Sigmoid colon (tissue), 6 donors: ENCODE measurements at regions not wholly inside any gene's neighbourhood (a gene's known extent, or its start where the extent isn't known, plus 50 kb on each side); places are given as distances from the start of the nearest gene placed in this dataset.
A peak's percentile ranks its signal among the peaks of the same experiment; 100 is the strongest.

Source experiments
- DNase-seq: peaks from one replicate; pipeline ENCODE4 v3.0.0-alpha.2; 2019
- H3K27ac ChIP-seq, 4 donors: fragments of 200-600 bp; sonication (generic); one replicate each; pipeline ENCODE4 v1.5.1; 2016 to 2019; ENCODE audit warnings: mild to moderate bottlenecking in 1 of 4
- H3K27me3 ChIP-seq, 3 donors: fragments of 200-600 bp; sonication (generic); one replicate each; pipeline ENCODE4 v1.5.1; 2019; ENCODE audit warnings: mild to moderate bottlenecking in 1 of 3
- H3K36me3 ChIP-seq, 4 donors: fragments of 200-600 bp; sonication (generic); one replicate each; pipeline ENCODE4 v1.5.1; 2016 to 2019
- H3K4me1 ChIP-seq, 4 donors: fragments of 200-600 bp; sonication (generic); one replicate each; pipeline ENCODE4 v1.5.1; 2017 to 2019
- H3K4me3 ChIP-seq, 4 donors: fragments of 200-600 bp; sonication (generic); one replicate each; pipeline ENCODE4 v1.5.1; 2017 to 2019; ENCODE audit warnings: mild to moderate bottlenecking in 2 of 4, moderate library complexity in 1 of 4
- H3K9me3 ChIP-seq, 4 donors: fragments of 200-600 bp in 3 of 4; sonication (generic) in 3 of 4; one replicate each; pipeline versions ENCODE4 v1.5.1 to v1.6.1; 2013 to 2019
- CTCF ChIP-seq, 4 experiments: fragments of 450-650 bp in 3 of 4; fragments of 200-600 bp in 1 of 4; IDR thresholded peaks; one replicate each; pipeline ENCODE4 v1.5.1; 2016 to 2019; ENCODE audit warnings: antibody characterized with exemption in 4 of 4, mild to moderate bottlenecking in 3 of 4, moderate library complexity in 2 of 4
- EP300 ChIP-seq, 4 donors: sonication (generic); formaldehyde crosslinking; IDR thresholded peaks; one replicate each; pipeline ENCODE4 v1.6.1; 2017; ENCODE audit warnings: antibody characterized with exemption in 4 of 4
- POLR2A ChIP-seq, 2 donors: fragments of 450-650 bp; IDR thresholded peaks; one replicate each; pipeline ENCODE4 v1.6.1; 2016; ENCODE audit warnings: antibody characterized with exemption in 2 of 2, mild to moderate bottlenecking in 2 of 2, moderate library complexity in 2 of 2
- POLR2AphosphoS5 ChIP-seq, 4 donors: sonication (generic); formaldehyde crosslinking; IDR thresholded peaks; one replicate each; pipeline ENCODE4 v1.6.1; 2017; ENCODE audit warnings: antibody characterized with exemption in 4 of 4
- WGBS, 2 donors: extraction: QIAGEN DNeasy Blood & Tissue Kit; methylation state at CpG; one replicate each; pipeline ENCODE4 v1.1.7; 2013; 5-methylcytosine and 5-hydroxymethylcytosine counted together
- intact Hi-C: fragments of 100-400 bp; cut with DNase I; formaldehyde crosslinking; loops from one replicate; pipeline ENCODE4 v1.15.1; 2023
- donor health status: healthy with polysubstance abuse.
- donor health status: healthy.

GRCh38 chr5:133723651-133724366 lies 111.5 kb upstream of the FSTL4 start:
- Histone ChIP-seq H3K27ac (no peak overlapping the region), H3K4me1 (no peaks in the 10 kb centered on the region), H3K27me3 (no peaks in the 10 kb centered on the region), H3K4me3 (no peak overlapping the region), H3K36me3 (no peaks in the 10 kb centered on the region), H3K9me3 (peaks cover 0 to 7% (median 4%) of the 10 kb centered on the region in 4 donors)
- 0 to 52% methylated on average over 1 of the region's 1 CpG for WGBS, 2 donors
- TF ChIP-seq POLR2AphosphoS5 (IDR thresholded peaks at IDR 0.05) (no peak), CTCF (IDR thresholded peaks at IDR 0.05) (no peak), POLR2A (IDR thresholded peaks at IDR 0.05) (no peak), EP300 (IDR thresholded peaks at IDR 0.05) (no peak)
- intact Hi-C loops = no loop called here
- peak; percentile 32 for DNase-seq

GRCh38 chr5:133723126-133723525 lies 110.8 kb upstream of the FSTL4 start:
- Histone ChIP-seq H3K4me3 (no peak overlapping the region), H3K4me1 (no peaks in the 10 kb centered on the region), H3K27ac (no peak overlapping the region), H3K9me3 (peaks cover 0 to 7% (median 4%) of the 10 kb centered on the region in 4 donors), H3K27me3 (no peaks in the 10 kb centered on the region), H3K36me3 (no peaks in the 10 kb centered on the region)
- 74 to 82% methylated on average over 2 of the region's 2 CpGs for WGBS, 2 donors
- no peak for TF ChIP-seq CTCF (IDR thresholded peaks at IDR 0.05)
- no peak for TF ChIP-seq POLR2AphosphoS5 (IDR thresholded peaks at IDR 0.05)
- no peak for TF ChIP-seq EP300 (IDR thresholded peaks at IDR 0.05)
- no peak for TF ChIP-seq POLR2A (IDR thresholded peaks at IDR 0.05)
- intact Hi-C loops = no loop called here
- peak; percentile 40 for DNase-seq

GRCh38 chr5:133721365-133721764 lies 109.0 kb upstream of the FSTL4 start:
- H3K27ac ChIP-seq = no peak overlapping the region
- DNase-seq = no peak
- H3K9me3 ChIP-seq = peaks cover 0 to 7% (median 4%) of the 10 kb centered on the region in 4 donors
- H3K4me1 ChIP-seq = no peaks in the 10 kb centered on the region
- no peaks in the 10 kb centered on the region for H3K36me3 ChIP-seq
- H3K27me3 ChIP-seq = no peaks in the 10 kb centered on the region
- TF ChIP-seq CTCF (IDR thresholded peaks at IDR 0.05) (no peak), EP300 (IDR thresholded peaks at IDR 0.05) (no peak), POLR2AphosphoS5 (IDR thresholded peaks at IDR 0.05) (no peak), POLR2A (IDR thresholded peaks at IDR 0.05) (no peak)
- intact Hi-C loops = no loop called here
- no peak overlapping the region for H3K4me3 ChIP-seq

GRCh38 chr5:133718457-133718856 lies 106.1 kb upstream of the FSTL4 start:
- Histone ChIP-seq H3K9me3 (peaks cover 0 to 7% (median 4%) of the 10 kb centered on the region in 4 donors), H3K36me3 (no peaks in the 10 kb centered on the region), H3K27me3 (no peaks in the 10 kb centered on the region), H3K4me3 (no peak overlapping the region), H3K27ac (no peak overlapping the region), H3K4me1 (no peaks in the 10 kb centered on the region)
- intact Hi-C loops = no loop called here
- DNase-seq = no peak
- 43 to 60% methylated on average over 2 of the region's 2 CpGs for WGBS, 2 donors
- TF ChIP-seq POLR2A (IDR thresholded peaks at IDR 0.05) (no peak), CTCF (IDR thresholded peaks at IDR 0.05) (no peak), EP300 (IDR thresholded peaks at IDR 0.05) (no peak), POLR2AphosphoS5 (IDR thresholded peaks at IDR 0.05) (no peak)
